H1 (cell line): ENCODE measurements at regions not wholly inside any gene's neighbourhood (a gene's known extent, or its start where the extent isn't known, plus 50 kb on each side); places are given as distances from the start of the nearest gene placed in this dataset.

Experiments used
- CTCF ChIA-PET: fragments of 300-600 bp; sonication (Branson Sonifier 250); formaldehyde crosslinking; loops from one replicate; lab custom pipeline; 2021; ENCODE audit not compliant: partially characterized antibody; lab: Charles Lee
- POLR2A ChIA-PET: fragments of 300-600 bp; sonication (Branson Sonifier 250); formaldehyde crosslinking; loops from one replicate; lab custom pipeline; 2021; ENCODE audit warnings: inconsistent platforms; ENCODE audit not compliant: partially characterized antibody; lab: Charles Lee
- DNase-seq, 2 experiments: peaks; one replicate each; pipeline versions ENCODE4 v3.0.0 to v3.0.0-alpha.2; 2010 to 2022; ENCODE audit warnings: low spot score in 2 of 2, low read depth in 1 of 2, mixed read lengths in 1 of 2
- FAIRE-seq: peaks from 2 replicates; lab custom pipeline; 2011; peaks lifted over from hg19 to GRCh38; lab: Jason Lieb, UNC
- H2AFZ ChIP-seq: 2 replicates; pipeline ENCODE4 v1.8.1; 2012; ENCODE audit warnings: low read length, inconsistent platforms
- H2AK5ac ChIP-seq: 2 replicates; pipeline ENCODE4 v1.6.1; 2013; ENCODE audit warnings: low read depth, low read length
- H2BK120ac ChIP-seq: replicated peaks from 2 replicates; pipeline ENCODE3; 2013; ENCODE audit warnings: low read depth, low read length, inconsistent platforms
- H2BK12ac ChIP-seq: 2 replicates; pipeline ENCODE4 v1.6.1; 2013; ENCODE audit warnings: low read depth, low read length
- H2BK15ac ChIP-seq: 2 replicates; pipeline ENCODE4 v1.6.1; 2013; ENCODE audit warnings: low read length
- H2BK20ac ChIP-seq: 2 replicates; pipeline ENCODE4 v1.6.1; 2013; ENCODE audit warnings: low read length
- H2BK5ac ChIP-seq: 2 replicates; pipeline ENCODE4 v1.6.1; 2013; ENCODE audit warnings: low read depth, low read length
- H3K14ac ChIP-seq: 2 replicates; pipeline ENCODE4 v1.6.1; 2013; ENCODE audit warnings: inconsistent platforms; ENCODE audit not compliant: insufficient read length
- H3K18ac ChIP-seq: 2 replicates; pipeline ENCODE4 v1.6.1; 2013; ENCODE audit warnings: low read length; ENCODE audit errors: extremely low read depth
- H3K23ac ChIP-seq: 2 replicates; pipeline ENCODE4 v1.6.1; 2013; ENCODE audit warnings: inconsistent platforms; ENCODE audit not compliant: insufficient read length
- H3K23me2 ChIP-seq: 2 replicates; pipeline ENCODE4 v1.6.1; 2013; ENCODE audit warnings: low read depth, low read length
- H3K27ac ChIP-seq: 2 replicates; pipeline ENCODE4 v1.6.1; 2011; ENCODE audit warnings: low read depth, low read length, inconsistent platforms
- H3K27me3 ChIP-seq, 4 experiments: replicated peaks in 1 of 4; 1 replicate in 1 of 4; 2 replicates in 3 of 4; pipeline versions ENCODE4 v1.6.1 to v1.8.1; 2011 to 2013; ENCODE audit warnings: low read length in 3 of 4, mild to moderate bottlenecking in 3 of 4, inconsistent platforms in 2 of 4, mixed read lengths in 2 of 4, moderate library complexity in 1 of 4; ENCODE audit not compliant: control insufficient read depth in 3 of 4, insufficient read depth in 3 of 4; ENCODE audit errors: extremely low read depth in 1 of 4
- H3K36me3 ChIP-seq, 4 experiments: 2 replicates each; pipeline versions ENCODE4 v1.6.1 to v1.8.1; 2011 to 2013; ENCODE audit warnings: mild to moderate bottlenecking in 4 of 4, low read length in 3 of 4, moderate library complexity in 2 of 4, control low read depth in 1 of 4, inconsistent platforms in 1 of 4; ENCODE audit not compliant: insufficient read depth in 4 of 4, control insufficient read depth in 2 of 4
- H3K4ac ChIP-seq: replicated peaks from 2 replicates; pipeline ENCODE3; 2013; ENCODE audit warnings: low read length, low read depth, mixed read lengths, inconsistent platforms; ENCODE audit not compliant: insufficient read length
- H3K4me1 ChIP-seq, 4 experiments: replicated peaks in 1 of 4; 1 replicate in 1 of 4; 2 replicates in 3 of 4; pipeline versions ENCODE4 v1.6.1 to v1.8.1; 2011 to 2013; ENCODE audit warnings: low read length in 3 of 4, inconsistent platforms in 2 of 4, mixed read lengths in 1 of 4; ENCODE audit not compliant: insufficient read depth in 4 of 4, control insufficient read depth in 3 of 4
- H3K4me2 ChIP-seq, 2 experiments: 2 replicates each; pipeline versions ENCODE4 v1.6.1 to v1.8.1; 2011 to 2013; ENCODE audit warnings: low read depth in 2 of 2, low read length in 2 of 2, control low read depth in 1 of 2, inconsistent platforms in 1 of 2, mild to moderate bottlenecking in 1 of 2; ENCODE audit not compliant: insufficient read depth in 1 of 2
- H3K4me3 ChIP-seq, 4 experiments: fragments of 200-600, 300-600 bp in 1 of 4; sonication (generic), shearing (Covaris generic), sonication (Bioruptor Twin) in 1 of 4; 2 replicates each; pipeline versions ENCODE4 v1.5.1 to v1.8.1; 2011 to 2016; ENCODE audit warnings: low read length in 4 of 4, low read depth in 3 of 4, control low read depth in 2 of 4, inconsistent platforms in 2 of 4, mild to moderate bottlenecking in 2 of 4, mixed read lengths in 1 of 4, moderate library complexity in 1 of 4; ENCODE audit not compliant: insufficient read depth in 2 of 4; ENCODE audit errors: extremely low read depth in 1 of 4
- H3K56ac ChIP-seq: replicated peaks from 2 replicates; pipeline ENCODE3; 2013; ENCODE audit warnings: low read depth, mild to moderate bottlenecking, mixed read lengths, low read length, inconsistent platforms; ENCODE audit not compliant: insufficient read length
- H3K79me1 ChIP-seq: 2 replicates; pipeline ENCODE4 v1.6.1; 2013; ENCODE audit warnings: low read depth, low read length, control low read depth
- H3K79me2 ChIP-seq, 2 experiments: 2 replicates each; pipeline versions ENCODE4 v1.6.1 to v1.8.1; 2012 to 2013; ENCODE audit warnings: low read length in 2 of 2, mild to moderate bottlenecking in 2 of 2, inconsistent platforms in 1 of 2; ENCODE audit not compliant: insufficient read depth in 2 of 2, control insufficient read depth in 1 of 2
- H3K9ac ChIP-seq, 4 experiments: replicated peaks in 1 of 4; 1 replicate in 1 of 4; 2 replicates in 3 of 4; pipeline versions ENCODE4 v1.6.1 to v1.8.1; 2011 to 2013; ENCODE audit warnings: low read depth in 3 of 4, low read length in 3 of 4, control low read depth in 2 of 4, mild to moderate bottlenecking in 2 of 4, moderate library complexity in 2 of 4, inconsistent platforms in 1 of 4; ENCODE audit errors: extremely low read depth in 1 of 4
- H3K9me3 ChIP-seq, 2 experiments: 2 replicates each; pipeline versions ENCODE4 v1.6.1 to v1.8.1; 2012 to 2013; ENCODE audit warnings: mild to moderate bottlenecking in 2 of 2, moderate library complexity in 2 of 2, control low read depth in 1 of 2, inconsistent platforms in 1 of 2, low read depth in 1 of 2, low read length in 1 of 2, mixed read lengths in 1 of 2; ENCODE audit not compliant: insufficient read depth in 2 of 2
- H4K20me1 ChIP-seq, 2 experiments: replicated peaks in 1 of 2; 2 replicates each; pipeline versions ENCODE3 to v1.8.1; 2011 to 2013; ENCODE audit warnings: inconsistent platforms in 2 of 2, low read length in 2 of 2, mild to moderate bottlenecking in 1 of 2; ENCODE audit not compliant: insufficient read depth in 2 of 2, control insufficient read depth in 1 of 2
- H4K5ac ChIP-seq: 2 replicates; pipeline ENCODE4 v1.6.1; 2013; ENCODE audit warnings: low read length, low read depth, mixed read lengths, inconsistent platforms; ENCODE audit not compliant: insufficient read length
- H4K8ac ChIP-seq: 2 replicates; pipeline ENCODE4 v1.8.0; 2013; ENCODE audit warnings: mild to moderate bottlenecking, moderate library complexity, low read length, inconsistent platforms; ENCODE audit not compliant: insufficient read depth; ENCODE audit errors: extremely low read depth
- H4K91ac ChIP-seq: replicated peaks from 2 replicates; pipeline ENCODE3; 2013; ENCODE audit warnings: low read length, mixed read lengths, inconsistent platforms; ENCODE audit not compliant: insufficient read length
- ASH2L ChIP-seq: fragments of 200-600, 300-600 bp; sonication (generic); IDR thresholded peaks from one replicate; pipeline ENCODE4 v1.7.1; 2017; ENCODE audit warnings: low read length
- CHD1 ChIP-seq: IDR thresholded peaks from 2 replicates; pipeline ENCODE4 v1.6.1; 2012; ENCODE audit warnings: low read depth, low read length, improper control_type of control experiment
- CHD2 ChIP-seq: IDR thresholded peaks from 2 replicates; pipeline ENCODE4 v1.6.1; 2012; ENCODE audit warnings: low read length, improper control_type of control experiment
- KDM1A ChIP-seq: fragments of 200-600, 300-600 bp; sonication (generic); IDR thresholded peaks from 2 replicates; pipeline ENCODE4 v1.7.1; 2016; ENCODE audit warnings: mild to moderate bottlenecking, low read length, borderline replicate concordance
- KDM4A ChIP-seq: IDR thresholded peaks from one replicate; pipeline ENCODE4 v1.7.1; 2012; ENCODE audit warnings: low read depth, mild to moderate bottlenecking, moderate library complexity, low read length, inconsistent platforms; ENCODE audit not compliant: severe bottlenecking
- POU5F1 ChIP-seq: IDR thresholded peaks from 2 replicates; pipeline ENCODE4 v1.6.1; 2011; ENCODE audit warnings: low read depth, mild to moderate bottlenecking, low read length, moderate library complexity
- SRF ChIP-seq: IDR thresholded peaks from 2 replicates; pipeline ENCODE4 v1.6.1; 2011; ENCODE audit warnings: mild to moderate bottlenecking, low read depth, low read length, moderate library complexity
- TAF1 ChIP-seq: IDR thresholded peaks from 2 replicates; pipeline ENCODE4 v1.6.1; 2011; ENCODE audit warnings: mild to moderate bottlenecking, low read depth, low read length
- TAF7 ChIP-seq: optimal IDR thresholded peaks from 2 replicates; pipeline ENCODE3; 2011; ENCODE audit warnings: low read depth, mild to moderate bottlenecking, inconsistent platforms, low read length, moderate library complexity, borderline replicate concordance
- TBP ChIP-seq: IDR thresholded peaks from 2 replicates; pipeline ENCODE4 v1.6.1; 2011; ENCODE audit warnings: low read depth, low read length, improper control_type of control experiment
- YY1 ChIP-seq: IDR thresholded peaks from 2 replicates; pipeline ENCODE4 v1.6.1; 2011; ENCODE audit warnings: low read depth, mild to moderate bottlenecking, low read length
- WGBS, 2 experiments: shearing (Covaris generic) in 1 of 2; methylation state at CpG; one replicate each; pipeline versions ENCODE4 v1.1.6 to v1.1.7; 2013 to 2015; ENCODE audit warnings: low lambda C conversion rate in 2 of 2, mixed read lengths in 2 of 2, inconsistent platforms in 1 of 2, low coverage in 1 of 2, missing lambda C conversion rate in 1 of 2; ENCODE audit not compliant: insufficient replicate concordance in 2 of 2, insufficient coverage in 1 of 2, insufficient read length in 1 of 2; ENCODE audit errors: extremely low coverage in 1 of 2, missing lambda C conversion rate in 1 of 2; 5-methylcytosine and 5-hydroxymethylcytosine counted together

GRCh38 chr12:23001487-23001886, 376.5 kb downstream of the ETNK1 start:
- Histone ChIP-seq H3K27me3 (no peaks in the 10 kb centered on the region), H3K4me2 (no peak overlapping the region), H4K20me1 (no peaks in the 10 kb centered on the region), H4K91ac (no peak overlapping the region), H3K4me1 (no peaks in the 10 kb centered on the region), H3K4me3 (no peak overlapping the region), H3K27ac (no peak overlapping the region), H4K8ac (no peak overlapping the region), H2BK20ac (no peak overlapping the region), H2BK12ac (no peak overlapping the region), H3K4ac (no peak overlapping the region), H3K79me2 (no peaks in the 10 kb centered on the region), H3K18ac (no peak overlapping the region), H3K23me2 (no peaks in the 10 kb centered on the region), H3K36me3 (no peaks in the 10 kb centered on the region), H3K56ac (no peak overlapping the region), H3K23ac (no peak overlapping the region), H4K5ac (no peak overlapping the region), H2BK120ac (no peak overlapping the region), H2AK5ac (no peak overlapping the region), H2AFZ (no peak overlapping the region), H3K9me3 (0 out of 4 replicates have a peak, but pooled peaks cover 0 to 2% of the 10 kb centered on the region in 2 experiments), H2BK5ac (no peak overlapping the region), H3K14ac (no peak overlapping the region), H3K79me1 (no peaks in the 10 kb centered on the region), H2BK15ac (no peak overlapping the region), H3K9ac (no peak overlapping the region)
- FAIRE-seq (no peak), DNase-seq (no peak)
- CTCF ChIA-PET, result interaction anchor here (1.7 to 2.1 kb wide), 2 partner anchors 46 to 145 kb away, joined by 4 to 7 read pairs; no protein-coding TSS in a partner anchor
- no peak for TF ChIP-seq YY1
- TF ChIP-seq POU5F1, result no peak
- TF ChIP-seq TAF1, result no peak
- no peak for TF ChIP-seq KDM1A
- no peak for TF ChIP-seq TAF7
- TF ChIP-seq KDM4A, result no peak
- no peak for TF ChIP-seq ASH2L
- no peak for TF ChIP-seq TBP
- TF ChIP-seq SRF, result no peak
- TF ChIP-seq CHD1, result no peak
- TF ChIP-seq CHD2, result no peak
- 89% methylated on average over 3 of the region's 3 CpGs; no CpG with 5 or more reads in 1 of the 2 experiments for WGBS, 2 experiments
- POLR2A ChIA-PET, result no interaction called here
